HG02588 (cell line): ENCODE measurements at regions not wholly inside any gene's neighbourhood (a gene's known extent, or its start where the extent isn't known, plus 50 kb on each side); places are given as distances from the start of the nearest gene placed in this dataset.

Experiments used
- ATAC-seq: cut with Tn5 transposase; IDR thresholded peaks from one replicate; pipeline ENCODE4 v1.9.1; 2021; ENCODE audit warnings: mild to moderate bottlenecking, moderate library complexity; ENCODE audit not compliant: unreplicated experiment

DNA sequence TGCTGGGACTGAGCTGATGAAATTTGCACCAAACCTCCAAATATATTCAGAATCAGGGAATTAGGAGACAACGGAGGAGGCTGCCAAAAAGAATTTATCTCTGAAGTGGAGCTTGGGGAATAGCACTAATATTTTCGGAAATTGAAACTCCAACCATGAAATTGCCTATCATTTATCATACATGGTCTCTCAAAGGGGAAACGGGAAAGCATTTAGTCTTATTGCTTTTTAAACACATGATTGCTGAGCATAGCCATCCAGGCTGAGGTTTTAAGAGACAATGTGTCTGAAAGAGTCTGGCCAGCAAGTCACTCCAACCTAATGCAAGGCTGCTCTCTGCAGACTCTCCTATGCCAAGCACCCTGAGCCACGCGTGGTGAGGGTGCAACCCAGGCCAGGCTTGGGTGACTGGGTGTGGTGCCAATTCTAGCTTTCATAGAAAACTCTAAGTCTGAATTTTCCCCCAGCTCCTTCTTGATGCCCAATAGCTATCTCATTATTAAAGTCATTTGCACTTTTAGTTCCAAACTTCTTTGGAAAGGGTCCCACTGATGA lies 200.2 kb downstream of the RPLP1 start:
- ATAC-seq, result no peak

DNA sequence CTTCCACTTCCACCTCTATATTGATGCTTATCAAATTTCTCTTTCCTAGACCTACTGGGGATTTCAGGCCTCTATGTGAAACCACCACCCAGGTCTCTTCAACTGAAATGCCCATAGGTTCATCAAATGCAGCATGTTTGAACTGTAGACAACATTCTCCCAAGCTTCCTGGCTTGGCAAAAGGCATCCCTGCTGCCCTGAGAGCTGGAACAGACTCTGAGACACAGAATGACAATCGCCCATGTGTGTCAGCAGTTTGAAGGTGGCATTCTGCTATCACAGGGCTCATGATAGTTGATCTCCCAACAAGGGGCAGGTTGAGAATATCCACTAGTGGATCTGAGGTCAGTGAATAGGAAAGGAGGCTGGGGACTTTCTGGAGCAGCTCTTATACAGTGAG lies 200.7 kb downstream of the RPLP1 start:
- ATAC-seq, result no peak

DNA sequence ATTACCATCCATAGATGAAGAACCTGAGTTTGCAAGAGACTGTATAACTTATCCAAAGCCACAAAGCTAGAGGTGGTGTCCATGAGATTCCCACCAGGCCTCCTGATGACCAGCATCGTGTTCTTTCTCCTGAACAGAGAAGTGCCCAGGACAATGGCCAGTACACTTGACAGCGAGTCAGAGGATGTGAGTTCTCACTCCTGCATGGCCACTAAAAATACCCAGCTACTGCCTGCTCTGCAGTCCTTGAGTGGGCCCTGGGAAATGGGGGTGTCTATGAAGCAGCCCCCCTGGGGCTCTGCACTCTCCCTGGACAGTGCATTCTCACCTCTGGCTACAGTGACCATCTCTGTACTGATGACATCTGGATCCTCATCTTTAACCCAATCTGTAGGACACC lies 201.2 kb downstream of the RPLP1 start:
- no peak for ATAC-seq

DNA sequence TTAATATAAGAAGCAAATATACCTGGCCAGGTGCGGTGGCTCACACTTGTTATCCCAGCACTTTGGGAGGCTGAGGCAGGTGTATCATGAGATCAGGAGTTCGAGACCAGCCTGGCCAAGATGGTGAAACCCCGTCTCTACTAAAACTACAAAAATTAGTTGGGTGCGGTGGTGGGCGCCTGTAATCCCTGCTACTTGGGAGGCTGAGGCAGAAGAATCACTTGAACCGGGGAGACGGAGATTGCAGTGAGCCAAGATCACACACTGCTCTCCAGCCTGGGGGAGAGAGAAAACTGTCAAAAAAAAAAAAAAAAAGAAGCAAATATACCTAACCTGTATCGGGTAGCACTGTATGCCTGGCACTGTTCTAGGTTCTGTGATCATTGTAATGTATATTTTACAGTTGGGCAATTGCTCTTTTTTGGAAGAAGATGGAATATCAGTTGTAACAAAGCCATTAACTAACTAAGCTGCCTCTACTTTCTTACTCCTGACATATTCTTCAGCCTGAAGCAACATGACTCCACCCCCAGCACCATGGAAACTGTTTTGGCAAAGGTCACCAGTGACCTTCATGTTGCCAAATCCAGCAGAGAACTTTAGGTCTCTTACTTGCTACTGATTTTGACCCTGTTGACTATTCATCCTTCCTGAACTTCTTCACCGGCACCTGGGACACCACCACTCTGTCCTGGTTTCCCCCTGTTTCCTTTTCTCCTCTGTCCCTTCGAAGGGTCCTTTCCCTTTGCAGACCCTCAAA lies 203.8 kb downstream of the RPLP1 start:
- no peak for ATAC-seq

DNA sequence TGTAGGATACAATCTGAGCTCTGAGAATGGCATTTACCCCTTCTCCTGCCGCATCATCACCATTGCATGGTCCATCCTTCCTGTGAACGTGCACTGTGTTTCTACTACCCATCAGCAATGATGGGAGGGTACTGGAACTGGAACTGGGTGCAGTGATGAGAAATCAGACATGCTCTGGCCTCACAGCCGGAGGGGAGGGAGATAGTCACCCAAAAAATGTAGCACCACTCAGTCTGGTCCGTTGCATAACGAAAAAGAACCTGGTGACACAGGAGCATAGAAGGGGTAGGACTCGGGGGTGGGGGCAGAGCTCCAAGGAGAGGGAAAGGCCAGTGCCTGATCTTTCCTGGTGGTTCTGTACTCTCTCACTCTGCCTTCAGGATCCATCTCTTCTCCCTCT lies 205.0 kb downstream of the RPLP1 start:
- ATAC-seq, result no peak

DNA sequence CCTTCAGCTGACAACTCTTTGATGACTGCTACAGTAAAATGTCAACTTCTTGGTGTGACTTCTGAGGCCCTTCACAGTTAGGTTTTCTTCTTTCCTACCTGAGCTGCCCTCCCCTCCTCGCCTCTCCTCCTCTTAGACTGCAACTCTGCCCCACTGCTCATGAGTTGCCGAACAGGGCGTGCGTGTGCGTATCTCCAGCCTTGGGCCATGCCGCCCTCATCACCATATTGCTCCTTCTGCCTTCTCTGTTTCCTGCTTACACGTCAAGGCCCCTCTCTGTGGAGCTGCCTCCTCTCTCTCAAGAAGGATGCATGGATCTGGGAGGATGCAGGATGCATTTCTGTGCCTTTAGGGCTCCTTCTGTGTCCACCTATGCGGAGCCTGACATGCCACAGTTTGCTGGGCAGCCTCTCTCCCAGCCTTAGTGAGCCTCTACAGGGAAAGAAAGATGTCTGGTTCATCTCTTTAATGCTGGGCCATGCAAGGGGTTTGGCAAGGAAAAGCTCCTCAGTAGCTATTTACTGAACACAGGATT lies 205.9 kb downstream of the RPLP1 start:
- no peak for ATAC-seq

DNA sequence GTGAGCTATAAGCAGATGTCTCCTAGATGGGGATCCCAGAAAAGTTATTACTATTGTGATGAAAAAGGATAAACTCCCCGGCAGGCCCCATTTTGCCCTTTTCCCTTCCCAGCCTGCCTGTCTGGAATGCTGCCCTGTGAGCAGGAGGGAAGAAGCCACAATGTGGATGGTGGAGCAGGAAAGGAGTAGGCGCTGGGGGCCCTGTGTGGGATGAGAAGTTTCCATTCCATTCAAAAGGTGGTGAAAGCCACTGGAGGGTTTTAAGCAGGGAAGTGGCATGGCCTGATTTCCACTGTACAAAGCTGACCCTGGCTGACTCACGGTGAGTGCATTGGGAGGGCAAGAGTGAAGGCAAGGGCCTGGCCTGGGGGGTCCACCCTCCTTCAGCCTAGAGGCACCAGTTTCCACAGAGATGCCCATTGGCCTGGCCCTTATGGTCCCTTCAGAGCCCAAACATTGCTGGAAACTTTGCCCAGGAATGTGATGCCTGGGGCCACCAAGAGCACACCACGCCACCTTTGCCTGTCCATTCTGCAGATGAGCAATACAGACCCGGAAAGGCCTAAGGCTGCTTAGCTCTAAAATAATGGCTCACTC lies 206.9 kb downstream of the RPLP1 start:
- no peak for ATAC-seq

DNA sequence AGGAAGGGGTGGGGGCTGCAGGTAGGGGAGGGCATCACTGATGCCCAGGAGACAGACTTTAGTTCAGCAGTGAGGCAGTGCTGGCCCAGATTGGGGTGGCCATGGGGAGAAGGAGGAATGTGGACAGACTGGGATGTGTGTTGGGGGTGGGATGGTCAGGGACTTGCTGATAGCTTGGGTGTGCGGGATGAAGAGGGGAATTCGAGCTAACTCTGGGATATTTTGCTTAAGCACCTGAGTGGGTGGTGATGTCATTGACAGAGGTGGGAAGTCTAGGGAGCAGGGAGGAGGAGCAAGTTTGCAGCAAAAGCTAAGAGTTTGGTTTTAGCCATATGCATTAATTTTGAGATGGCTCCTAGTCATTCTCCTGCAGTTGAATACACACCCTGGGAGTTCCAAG lies 207.5 kb downstream of the RPLP1 start:
- no peak for ATAC-seq

DNA sequence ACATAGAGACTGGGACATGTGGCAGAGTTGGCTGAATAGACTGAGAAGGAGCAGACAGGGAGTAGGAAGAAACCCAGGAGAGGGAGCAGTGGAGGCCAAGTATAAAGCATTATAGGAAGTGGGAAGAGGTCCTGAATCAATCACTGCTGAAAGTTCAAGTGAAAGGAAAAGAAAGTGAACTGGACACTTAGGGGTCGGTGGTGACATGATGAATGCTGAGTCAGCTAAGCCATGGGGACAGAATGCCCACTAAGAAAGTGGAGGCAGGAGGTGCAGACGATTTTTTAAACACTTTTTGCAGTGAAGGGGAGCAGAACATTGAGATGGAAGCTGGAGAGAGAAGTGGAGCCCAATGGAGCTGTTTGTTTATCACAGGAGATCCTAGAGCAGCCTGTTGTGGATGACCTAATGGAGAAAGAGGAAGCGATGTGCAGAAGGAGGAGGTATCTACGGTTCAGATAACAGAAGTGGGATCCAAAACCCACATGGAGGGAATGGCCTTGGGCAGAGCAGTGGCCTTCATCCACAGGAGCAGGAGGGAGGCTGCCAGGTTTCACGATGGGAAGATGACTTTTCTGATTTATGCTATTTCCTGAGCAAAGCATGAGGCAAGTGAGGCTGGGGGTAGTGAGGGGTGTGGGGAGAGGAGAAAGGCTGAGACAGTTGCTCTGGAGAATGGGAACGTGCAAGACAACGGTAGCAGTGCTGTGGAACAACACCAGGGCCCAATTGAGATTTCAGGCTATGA lies 208.2 kb downstream of the RPLP1 start:
- ATAC-seq, result no peak

DNA sequence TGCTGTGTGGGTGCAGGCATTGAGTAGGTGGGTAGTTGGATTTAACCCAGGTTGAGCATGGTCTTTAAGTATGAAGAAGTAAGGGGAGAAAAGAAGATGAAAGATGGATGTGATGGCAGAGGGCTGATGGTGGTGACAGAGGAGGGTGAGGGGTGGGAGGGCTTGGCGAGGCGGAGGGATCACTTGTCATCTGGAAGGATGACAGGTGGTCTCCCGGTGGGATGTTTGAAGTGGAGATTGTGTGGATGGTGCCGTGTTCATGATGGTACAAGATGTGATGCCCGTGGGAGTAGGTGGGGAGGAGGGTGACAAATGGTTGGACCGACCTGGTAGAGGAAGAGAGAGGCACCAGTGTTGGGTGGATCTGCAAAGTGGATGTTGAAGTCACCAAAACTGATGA lies 208.8 kb downstream of the RPLP1 start:
- no peak for ATAC-seq

DNA sequence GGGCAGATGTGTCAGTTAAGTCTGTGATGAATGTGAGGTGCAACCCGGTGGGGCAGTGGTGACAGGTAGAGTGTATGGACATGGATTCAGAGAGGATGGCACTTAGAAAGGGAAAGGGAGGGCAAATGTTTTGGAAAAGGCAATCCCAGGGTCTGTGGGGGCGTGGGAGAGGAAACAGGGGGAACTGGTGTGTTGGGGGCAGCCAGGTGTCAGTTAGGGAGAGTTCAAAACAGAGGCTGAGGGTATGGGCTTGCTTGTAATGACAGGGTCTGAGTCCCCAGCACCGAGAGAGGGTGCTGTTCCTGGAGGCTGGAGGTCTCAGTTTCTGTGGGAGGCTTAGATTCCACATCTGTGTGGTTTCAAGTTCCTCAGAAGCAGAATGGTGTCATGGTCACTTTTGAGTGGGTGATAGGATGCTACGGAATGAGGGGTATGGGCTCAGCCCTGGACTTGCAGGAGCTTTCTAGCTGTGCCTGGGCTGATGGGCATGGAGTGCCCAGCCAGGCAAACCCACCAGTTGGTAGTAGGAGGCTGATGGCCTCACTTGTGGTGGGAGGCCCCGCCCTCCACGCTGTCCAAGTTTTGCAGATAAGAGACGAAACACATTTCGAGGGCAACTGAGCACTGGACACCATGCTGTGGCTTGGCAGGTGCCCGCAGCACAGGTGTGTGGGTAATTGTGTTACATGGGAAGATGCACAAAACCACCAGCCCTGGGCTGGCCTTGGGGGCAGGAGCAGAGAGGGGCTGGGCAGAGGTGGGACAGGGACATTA lies 209.4 kb downstream of the RPLP1 start:
- ATAC-seq, result no peak

DNA sequence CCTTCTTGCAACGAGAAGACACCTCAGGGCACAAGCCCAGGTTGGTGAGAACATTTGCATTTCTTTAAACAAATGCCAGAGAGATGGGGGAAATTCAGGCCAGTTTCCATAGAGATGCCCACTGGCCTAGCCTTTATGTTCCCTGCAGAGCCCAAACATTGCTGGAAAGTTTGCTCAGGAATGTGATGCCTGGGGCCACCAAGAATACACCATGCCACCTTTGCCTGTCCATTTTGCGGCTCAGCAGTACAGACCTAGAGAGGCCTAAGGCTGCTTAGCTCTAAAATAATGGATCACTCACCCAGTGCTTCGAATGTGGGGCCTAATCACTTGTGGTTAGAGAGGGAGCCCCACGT lies 210.0 kb downstream of the RPLP1 start:
- no peak for ATAC-seq

DNA sequence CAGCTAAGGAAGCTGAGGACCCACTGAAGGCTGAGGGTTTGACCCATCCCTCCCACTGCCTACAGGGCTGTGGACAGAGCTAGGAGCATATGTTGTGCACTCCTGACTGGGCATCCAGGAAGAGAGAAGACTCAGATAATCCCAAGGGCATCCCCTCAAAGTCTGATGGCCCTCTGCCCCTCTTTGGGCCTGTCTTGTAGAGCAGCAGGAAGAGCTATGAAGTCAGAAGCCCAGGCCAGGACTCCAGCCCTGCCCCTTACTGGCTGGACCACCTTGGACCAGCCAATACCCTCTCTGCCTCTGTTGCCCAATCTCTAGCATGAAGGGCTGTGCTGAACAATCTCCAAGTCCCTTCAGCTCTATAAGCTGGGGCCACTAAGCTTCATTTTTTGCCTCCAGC lies 210.8 kb downstream of the RPLP1 start:
- no peak for ATAC-seq

DNA sequence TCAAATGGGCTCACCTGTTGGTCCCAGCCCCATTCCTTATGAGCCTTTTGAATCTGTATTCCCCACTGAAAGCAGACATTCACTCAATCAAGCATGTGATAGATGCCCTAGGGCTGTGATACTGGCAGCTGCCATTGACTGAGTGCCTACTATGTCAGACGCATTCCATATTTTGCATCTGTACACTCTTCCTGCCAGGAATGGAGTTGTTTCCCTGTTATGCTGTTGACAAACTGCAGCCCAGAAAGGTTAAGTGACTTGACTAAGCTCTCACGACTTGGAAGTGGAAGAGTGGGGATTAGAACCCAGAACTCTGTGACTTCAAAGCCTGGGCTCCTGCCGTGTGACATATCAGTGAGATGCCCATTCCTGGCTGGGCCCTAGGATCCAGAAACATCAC lies 211.4 kb downstream of the RPLP1 start:
- no peak for ATAC-seq

DNA sequence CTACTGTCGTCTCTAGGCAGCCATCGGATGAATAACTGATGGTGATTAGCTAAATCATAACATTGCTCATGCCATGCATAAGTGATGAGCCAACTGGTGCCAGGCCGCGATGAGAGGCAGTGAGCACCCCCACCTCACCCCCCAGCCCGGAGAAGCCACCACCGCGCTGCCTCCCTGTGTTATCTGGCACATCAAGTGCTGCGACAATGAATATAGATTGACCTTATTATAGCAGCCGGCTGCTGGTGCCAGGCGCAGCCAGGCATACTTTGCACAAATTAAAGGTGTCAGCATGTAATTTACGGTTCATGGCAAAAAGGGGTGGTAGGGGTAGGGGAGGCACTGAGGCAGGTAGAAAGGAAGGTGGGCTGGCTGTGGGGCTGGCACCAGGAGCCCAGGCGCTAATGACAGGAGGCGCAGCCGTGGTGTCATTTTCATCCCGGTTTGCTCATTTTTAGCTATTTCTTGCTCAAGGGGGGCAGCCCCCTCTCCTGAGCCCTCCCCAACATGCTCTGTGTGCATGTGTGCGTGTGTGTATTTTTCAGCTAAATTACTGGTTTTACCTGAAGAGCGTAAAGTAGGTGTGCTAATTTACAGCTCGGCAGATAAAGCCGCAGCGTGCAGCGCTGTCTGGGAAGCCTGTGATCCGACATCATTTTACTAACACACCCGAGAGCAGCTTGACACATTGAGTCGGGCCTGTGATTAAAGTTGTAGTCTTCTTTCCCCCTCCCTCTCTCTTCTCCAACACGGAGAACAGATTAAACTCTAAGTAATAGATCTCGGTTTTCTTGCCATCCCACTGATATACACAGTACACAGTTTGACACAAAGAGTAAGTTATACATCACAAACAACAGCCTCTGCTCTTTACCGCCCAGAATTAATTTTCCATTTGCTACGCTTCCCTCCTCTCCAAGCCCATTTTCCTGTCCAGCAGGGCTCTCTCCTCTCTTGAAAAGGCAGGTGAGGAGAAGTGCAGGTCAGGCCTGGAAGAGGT lies 212.3 kb downstream of the RPLP1 start:
- no peak for ATAC-seq

DNA sequence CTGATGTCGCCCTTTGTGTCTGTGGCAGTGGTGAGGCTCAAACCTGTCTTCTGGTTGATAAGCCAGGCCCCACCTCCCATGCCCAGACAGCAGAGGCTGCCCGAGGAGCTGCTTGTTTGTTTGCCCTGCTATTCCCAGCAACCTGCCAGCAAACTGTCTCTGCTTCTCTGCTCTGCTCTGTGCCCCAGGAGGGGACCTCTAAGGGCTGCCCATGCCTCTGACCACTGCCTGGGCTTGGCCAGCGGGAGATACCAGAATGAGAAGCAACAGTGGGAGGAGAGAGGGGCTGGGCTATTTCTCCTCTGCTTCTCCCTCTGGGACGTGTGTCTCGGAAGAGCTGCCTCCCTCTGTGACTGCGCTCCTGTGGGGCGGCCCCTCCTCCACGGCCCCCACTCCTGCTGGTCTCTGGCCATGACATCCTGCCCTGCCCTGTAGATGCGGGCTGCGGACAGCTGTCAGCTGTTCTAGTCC lies 213.1 kb downstream of the RPLP1 start:
- no peak for ATAC-seq

DNA sequence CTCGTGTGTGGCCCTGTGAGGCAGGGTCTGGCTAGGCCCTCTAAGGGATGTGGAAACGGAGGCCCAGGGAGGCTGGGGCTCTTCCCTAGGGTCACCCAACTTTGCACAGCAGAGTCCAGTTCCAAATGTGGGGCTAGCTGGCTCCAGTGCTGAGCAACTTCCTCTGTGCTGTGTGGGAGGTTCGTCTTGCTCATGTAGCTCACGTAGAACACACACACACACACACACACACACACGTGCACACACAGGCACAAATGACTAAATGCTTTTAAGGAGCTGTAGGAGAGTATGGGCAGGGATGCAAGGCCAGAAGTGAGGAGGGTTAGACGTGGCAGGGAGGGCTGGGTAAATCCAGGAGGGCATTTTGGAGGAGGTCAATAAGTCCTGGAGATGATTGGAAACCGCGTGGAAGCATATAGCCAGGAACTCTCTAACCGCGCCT lies 213.8 kb downstream of the RPLP1 start:
- no peak for ATAC-seq

DNA sequence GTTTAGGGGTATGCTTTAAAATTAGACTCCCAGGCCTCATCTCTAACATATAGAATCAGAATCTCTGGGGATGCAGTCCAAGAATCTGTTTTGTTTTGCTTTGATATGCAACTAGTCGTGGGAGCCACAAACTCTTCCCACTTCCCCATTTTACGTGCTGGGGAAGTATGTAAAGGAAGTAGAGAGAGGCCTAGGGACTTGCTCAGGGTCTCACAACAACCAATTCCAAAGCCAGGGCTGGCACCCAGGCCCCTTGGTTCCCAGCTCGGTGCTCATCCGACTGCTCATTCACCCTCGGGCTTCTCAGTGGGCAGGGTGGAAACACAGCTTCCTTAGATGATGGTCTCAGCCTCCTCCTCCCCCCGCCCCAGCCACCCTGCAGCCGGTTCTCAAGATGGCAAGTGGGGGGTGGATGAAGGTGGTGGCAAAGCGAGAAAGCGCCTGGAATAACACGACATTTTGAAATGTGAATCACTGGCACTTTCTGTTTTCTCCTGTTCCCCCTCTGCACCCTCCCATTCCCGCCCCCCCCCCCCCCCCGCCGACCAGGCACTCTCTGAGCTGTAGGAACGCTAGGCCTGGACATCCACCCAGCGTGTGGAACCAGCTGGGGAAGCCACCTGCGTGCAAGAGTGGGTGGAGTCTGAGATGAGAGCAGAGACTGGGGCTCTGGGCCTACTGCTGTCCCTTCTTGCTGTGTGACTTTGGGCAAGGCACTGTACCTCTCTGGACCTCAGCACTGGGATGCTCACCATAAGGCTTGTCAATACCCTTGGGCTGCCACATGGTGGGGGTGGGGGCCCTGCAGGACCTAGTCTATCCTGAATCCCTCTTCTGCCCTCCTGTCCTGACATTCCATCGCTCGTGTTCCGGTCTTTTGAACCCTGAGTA lies 214.5 kb downstream of the RPLP1 start:
- ATAC-seq, result no peak
